ENCODE measurements at regions not wholly inside any gene's neighbourhood (a gene's known extent, or its start where the extent isn't known, plus 50 kb on each side); places are given as distances from the start of the nearest gene placed in this dataset.
"Not testable (repeated sequence)": the region's sequence is repeated elsewhere in the genome, so short reads cannot be mapped to it uniquely, and the experiment has no call there.

DNA sequence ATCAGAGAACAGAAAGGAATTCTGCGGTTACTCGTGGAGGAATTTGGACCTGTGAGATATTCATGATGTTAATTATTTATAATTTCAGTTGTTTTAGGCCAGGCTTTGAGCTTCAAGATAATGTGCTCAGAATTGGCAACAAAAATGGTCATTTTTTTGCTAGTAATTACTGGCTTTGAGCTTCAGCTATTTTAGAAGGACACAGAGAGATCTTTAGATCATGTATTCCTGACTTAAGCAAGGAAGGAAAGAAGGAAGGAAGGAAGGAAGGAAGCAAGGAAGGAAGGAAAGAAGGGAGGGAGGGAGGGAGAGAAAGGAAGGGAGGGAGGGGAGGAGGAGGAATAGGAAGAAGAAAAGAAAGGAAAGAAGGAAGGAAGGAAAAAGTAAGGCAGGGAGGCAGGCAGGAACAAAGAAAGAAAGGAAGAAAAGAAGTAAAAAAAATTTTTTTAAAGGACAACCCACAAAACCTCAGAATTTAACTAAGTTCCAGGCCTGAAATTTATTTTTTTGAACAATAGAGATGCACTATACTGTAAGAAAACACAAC is 277.9 kb upstream of the KLF3 start:
- TF ChIP-seq, protein P1, sequence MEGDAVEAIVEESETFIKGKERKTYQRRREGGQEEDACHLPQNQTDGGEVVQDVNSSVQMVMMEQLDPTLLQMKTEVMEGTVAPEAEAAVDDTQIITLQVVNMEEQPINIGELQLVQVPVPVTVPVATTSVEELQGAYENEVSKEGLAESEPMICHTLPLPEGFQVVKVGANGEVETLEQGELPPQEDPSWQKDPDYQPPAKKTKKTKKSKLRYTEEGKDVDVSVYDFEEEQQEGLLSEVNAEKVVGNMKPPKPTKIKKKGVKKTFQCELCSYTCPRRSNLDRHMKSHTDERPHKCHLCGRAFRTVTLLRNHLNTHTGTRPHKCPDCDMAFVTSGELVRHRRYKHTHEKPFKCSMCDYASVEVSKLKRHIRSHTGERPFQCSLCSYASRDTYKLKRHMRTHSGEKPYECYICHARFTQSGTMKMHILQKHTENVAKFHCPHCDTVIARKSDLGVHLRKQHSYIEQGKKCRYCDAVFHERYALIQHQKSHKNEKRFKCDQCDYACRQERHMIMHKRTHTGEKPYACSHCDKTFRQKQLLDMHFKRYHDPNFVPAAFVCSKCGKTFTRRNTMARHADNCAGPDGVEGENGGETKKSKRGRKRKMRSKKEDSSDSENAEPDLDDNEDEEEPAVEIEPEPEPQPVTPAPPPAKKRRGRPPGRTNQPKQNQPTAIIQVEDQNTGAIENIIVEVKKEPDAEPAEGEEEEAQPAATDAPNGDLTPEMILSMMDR (conservative IDR thresholded peaks at IDR 0.05): no peak
- Mint-ChIP-seq H3K27me3 (no peaks in the 10 kb centered on the region), H3K36me3 (peaks cover 4% of the 10 kb centered on the region), H3K27ac (peak overlapping the region; percentile 85), H3K4me3 (peak overlapping the region; percentile 39), H3K9me3 (peaks cover 5% of the 10 kb centered on the region), H3K4me1 (ENCODE audit: unreplicated experiment) (peaks cover 49% of the 10 kb centered on the region)
- no peak for DNase-seq (ENCODE audit: extremely low spot score, unreplicated experiment)

- TF ChIP-seq, protein P1 (conservative IDR thresholded peaks at IDR 0.05): no peak
- no peak overlapping the region for H3K27ac Mint-ChIP-seq
- H3K36me3 Mint-ChIP-seq: peaks cover 8% of the 10 kb centered on the region
- peaks cover 10% of the 10 kb centered on the region for H3K9me3 Mint-ChIP-seq
- DNase-seq (ENCODE audit: extremely low spot score, unreplicated experiment): no peak
- H3K27me3 Mint-ChIP-seq: no peaks in the 10 kb centered on the region
- H3K4me3 Mint-ChIP-seq: no peak overlapping the region
- peaks cover 49% of the 10 kb centered on the region for H3K4me1 Mint-ChIP-seq (ENCODE audit: unreplicated experiment)
Measured at GRCh38 chr4:38386654-38387188, 277.3 kb upstream of the KLF3 start.

DNA sequence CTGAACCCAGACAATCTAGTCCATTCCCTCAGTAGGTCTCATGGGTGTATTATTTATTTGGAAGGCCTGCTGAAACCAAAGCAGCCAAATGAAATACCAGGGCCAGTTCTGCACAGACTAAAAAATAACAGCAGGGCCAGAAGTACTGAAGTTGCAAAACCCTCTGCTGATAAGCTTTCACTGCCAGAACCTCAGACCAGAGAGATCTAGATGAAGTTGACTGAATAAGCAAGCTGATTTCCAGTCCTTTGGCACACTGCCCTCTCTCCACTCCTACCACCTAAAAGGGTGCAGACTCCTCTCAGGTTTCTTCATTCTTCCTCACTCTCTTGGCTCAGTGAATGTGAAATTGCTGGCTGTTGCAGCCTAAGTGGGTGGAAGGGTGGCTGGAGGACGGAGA is 276.7 kb upstream of the KLF3 start:
- H3K36me3 Mint-ChIP-seq: peaks cover 10% of the 10 kb centered on the region
- peaks cover 44% of the 10 kb centered on the region for H3K4me1 Mint-ChIP-seq (ENCODE audit: unreplicated experiment)
- TF ChIP-seq, protein P1 (conservative IDR thresholded peaks at IDR 0.05): no peak
- H3K27me3 Mint-ChIP-seq: no peaks in the 10 kb centered on the region
- peaks cover 15% of the 10 kb centered on the region for H3K9me3 Mint-ChIP-seq
- H3K4me3 Mint-ChIP-seq: no peak overlapping the region
- H3K27ac Mint-ChIP-seq: no peak overlapping the region
- no peak for DNase-seq (ENCODE audit: extremely low spot score, unreplicated experiment)

DNA sequence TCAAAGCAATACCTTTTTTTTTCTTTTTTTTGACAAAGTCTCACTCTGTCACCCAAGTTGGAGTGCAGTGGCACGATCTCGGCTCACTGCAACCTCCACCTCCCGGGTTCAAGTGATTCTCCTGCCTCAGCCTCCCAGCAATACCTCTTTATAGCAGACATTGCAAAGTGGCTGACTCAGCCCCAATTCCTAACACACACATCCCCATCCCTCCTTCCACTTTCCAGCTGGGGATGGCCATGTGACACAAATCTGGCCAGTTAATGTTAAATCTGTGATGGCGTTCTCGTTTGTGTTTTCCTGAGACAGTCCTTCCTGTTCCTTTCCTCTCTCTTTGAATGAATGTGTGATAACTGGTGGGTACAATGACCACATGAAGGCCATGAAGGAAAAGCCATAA is 276.2 kb upstream of the KLF3 start:
- TF ChIP-seq, protein P1 (conservative IDR thresholded peaks at IDR 0.05): no peak
- Mint-ChIP-seq H3K9me3 (peaks cover 15% of the 10 kb centered on the region), H3K4me1 (ENCODE audit: unreplicated experiment) (peaks cover 40% of the 10 kb centered on the region), H3K4me3 (no peak overlapping the region), H3K36me3 (peaks cover 10% of the 10 kb centered on the region), H3K27ac (no peak overlapping the region), H3K27me3 (no peaks in the 10 kb centered on the region)
- no peak for DNase-seq (ENCODE audit: extremely low spot score, unreplicated experiment)

DNA sequence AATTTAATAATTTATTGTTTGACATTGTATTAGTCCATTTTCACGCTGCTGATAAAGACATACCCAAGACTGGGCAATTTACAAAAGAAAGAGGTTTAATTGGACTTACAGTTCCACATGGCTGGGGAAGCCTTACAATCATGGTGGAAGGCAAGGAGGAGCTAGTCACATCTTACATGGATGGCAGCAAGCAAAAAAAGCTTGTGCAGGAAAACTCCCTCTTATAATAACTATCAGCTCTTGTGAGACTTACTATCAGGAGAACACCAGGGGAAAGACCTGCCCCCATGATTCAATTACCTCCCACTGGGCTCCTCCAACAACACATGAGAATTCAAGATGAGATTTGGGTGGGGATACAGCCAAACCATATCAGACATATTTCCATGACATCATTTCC is 275.1 kb upstream of the KLF3 start:
- peaks cover 10% of the 10 kb centered on the region for H3K36me3 Mint-ChIP-seq
- not testable (repeated sequence) for H3K27ac Mint-ChIP-seq; H3K27me3 Mint-ChIP-seq; DNase-seq (ENCODE audit: extremely low spot score, unreplicated experiment); H3K4me3 Mint-ChIP-seq
- peaks cover 29% of the 10 kb centered on the region for H3K4me1 Mint-ChIP-seq (ENCODE audit: unreplicated experiment)
- peaks cover 15% of the 10 kb centered on the region for H3K9me3 Mint-ChIP-seq

GRCh38 chr4:38390969-38391545 is 272.9 kb upstream of the KLF3 start:
- H3K27me3 Mint-ChIP-seq: no peaks in the 10 kb centered on the region
- no peak for DNase-seq (ENCODE audit: extremely low spot score, unreplicated experiment)
- no peak overlapping the region for H3K27ac Mint-ChIP-seq
- H3K4me1 Mint-ChIP-seq (ENCODE audit: unreplicated experiment): peaks cover 8% of the 10 kb centered on the region
- H3K9me3 Mint-ChIP-seq: peaks cover 15% of the 10 kb centered on the region
- H3K36me3 Mint-ChIP-seq: peaks cover 10% of the 10 kb centered on the region
- TF ChIP-seq, protein P1 (conservative IDR thresholded peaks at IDR 0.05): no peak
- no peak overlapping the region for H3K4me3 Mint-ChIP-seq

Measured in type B pancreatic cell (in vitro differentiated cells).